ENCODE measurements at regions not wholly inside any gene's neighbourhood (a gene's known extent, or its start where the extent isn't known, plus 50 kb on each side); places are given as distances from the start of the nearest gene placed in this dataset.
"Not testable (repeated sequence)": the region's sequence is repeated elsewhere in the genome, so short reads cannot be mapped to it uniquely, and the experiment has no call there.

- no peak for DNase-seq (ENCODE audit: low spot score)
Measured at GRCh38 chr16:55016515-55016914, 85.8 kb downstream of the IRX5 start.

- no peak for DNase-seq (ENCODE audit: low spot score)
Measured at GRCh38 chr16:55017321-55017720, 86.7 kb downstream of the IRX5 start.

- DNase-seq (ENCODE audit: low spot score): no peak
Measured at GRCh38 chr16:55018881-55019280, 88.2 kb downstream of the IRX5 start.

- no peak for DNase-seq (ENCODE audit: low spot score)
Measured at GRCh38 chr16:55019419-55020131, 88.9 kb downstream of the IRX5 start.

GRCh38 chr16:55021595-55022475, 91.2 kb downstream of the IRX5 start:
- DNase-seq (ENCODE audit: low spot score): no peak

GRCh38 chr16:55027260-55027659, 96.6 kb downstream of the IRX5 start:
- not testable (repeated sequence) for DNase-seq (ENCODE audit: low spot score)

GRCh38 chr16:55029509-55029908, 98.8 kb downstream of the IRX5 start:
- DNase-seq (ENCODE audit: low spot score): no peak

- DNase-seq (ENCODE audit: low spot score): no peak
Measured at GRCh38 chr16:55030944-55031343, 100.3 kb downstream of the IRX5 start.

- no peak for DNase-seq (ENCODE audit: low spot score)
Measured at GRCh38 chr16:55031481-55031880, 100.8 kb downstream of the IRX5 start.

GRCh38 chr16:55033225-55034156, 102.8 kb downstream of the IRX5 start:
- DNase-seq (ENCODE audit: low spot score): no peak

- DNase-seq (ENCODE audit: low spot score): no peak
Measured at GRCh38 chr16:55035029-55035428, 104.4 kb downstream of the IRX5 start.

- no peak for DNase-seq (ENCODE audit: low spot score)
Measured at GRCh38 chr16:55035956-55036355, 105.3 kb downstream of the IRX5 start.

- DNase-seq (ENCODE audit: low spot score): no peak
Measured at GRCh38 chr16:55036371-55036821, 105.7 kb downstream of the IRX5 start.

- no peak for DNase-seq (ENCODE audit: low spot score)
Measured at GRCh38 chr16:55037046-55037445, 106.4 kb downstream of the IRX5 start.

- DNase-seq (ENCODE audit: low spot score): no peak
Measured at GRCh38 chr16:55037966-55038365, 107.3 kb downstream of the IRX5 start.

- DNase-seq (ENCODE audit: low spot score): no peak
Measured at GRCh38 chr16:55039042-55039441, 108.4 kb downstream of the IRX5 start.

GRCh38 chr16:55039511-55039910, 108.8 kb downstream of the IRX5 start:
- no peak for DNase-seq (ENCODE audit: low spot score)

- no peak for DNase-seq (ENCODE audit: low spot score)
Measured at GRCh38 chr16:55039931-55040330, 109.3 kb downstream of the IRX5 start.

- DNase-seq (ENCODE audit: low spot score): no peak
Measured at GRCh38 chr16:55040366-55041086, 109.9 kb downstream of the IRX5 start.

GRCh38 chr16:55041540-55042234, 111.0 kb downstream of the IRX5 start:
- DNase-seq (ENCODE audit: low spot score): no peak

Measured in CD4-positive, alpha-beta T cell treated with Interleukin-2 at 100 ng/mL for 4 hours (primary cell).